Left ventricle myocardium superior (tissue), 1 donor: ENCODE measurements at regions not wholly inside any gene's neighbourhood (a gene's known extent, or its start where the extent isn't known, plus 50 kb on each side); places are given as distances from the start of the nearest gene placed in this dataset.
"Not testable (repeated sequence)": the region's sequence is repeated elsewhere in the genome, so short reads cannot be mapped to it uniquely, and the experiment has no call there.

Experiments
- ATAC-seq: fragments of 200-7000 bp; cut with Tn5 transposase; one replicate; pipeline ENCODE4 v1.9.1; 2020; ENCODE audit warnings: mild to moderate bottlenecking, moderate library complexity
- DNase-seq: peaks from one replicate; pipeline ENCODE4 v3.0.0-alpha.2; 2020
- intact Hi-C: fragments of 100-400 bp; cut with micrococcal nuclease; formaldehyde crosslinking; loops from one replicate; pipeline ENCODE4 v1.11.0; 2022
- donor health status: DM: no; HTN: yes; CAD: no; lungs with severe emphysema.

DNA sequence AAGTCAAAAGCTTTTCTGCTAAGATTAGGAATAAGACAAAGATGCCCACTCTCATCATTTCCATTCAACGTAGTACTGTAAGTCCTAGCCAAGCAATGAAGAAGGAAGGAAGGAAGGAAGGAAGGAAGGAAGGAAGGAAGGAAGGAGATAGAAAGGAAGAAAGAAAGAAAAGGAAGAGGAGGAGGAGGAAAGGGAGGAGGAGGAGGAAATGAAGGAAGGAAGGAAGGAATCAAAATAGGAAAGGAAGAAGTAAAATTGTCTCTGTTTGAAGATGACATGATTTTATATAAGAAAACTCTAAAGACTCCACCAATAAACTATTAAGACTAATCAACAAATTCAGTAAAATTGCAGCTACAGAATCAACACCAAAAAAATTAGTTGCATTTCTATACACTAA is 66.0 kb upstream of the DHRS4 start:
- intact Hi-C loops = no loop called here
- no peak for DNase-seq
- no peak for ATAC-seq

DNA sequence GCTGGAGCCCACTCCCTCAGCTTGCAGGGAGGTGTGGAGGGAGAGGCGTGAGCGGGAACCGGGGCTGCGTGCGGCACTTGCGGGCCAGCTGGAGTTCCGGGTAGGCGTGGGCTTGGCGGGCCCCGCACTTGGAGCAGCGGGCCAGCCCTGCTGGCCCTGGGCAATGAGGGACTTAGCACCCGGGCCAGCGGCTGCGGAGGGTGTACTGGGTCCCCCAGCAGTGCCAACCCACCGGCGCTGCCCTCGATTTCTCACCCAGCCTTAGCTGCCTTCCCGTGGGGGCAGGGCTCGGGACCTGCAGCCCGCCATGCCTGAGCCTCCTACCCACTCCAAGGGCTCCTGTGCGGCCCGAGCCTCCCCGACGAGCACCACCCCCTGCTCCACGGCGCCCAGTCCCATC is 61.9 kb upstream of the DHRS4 start:
- intact Hi-C loops, ATAC-seq, DNase-seq: not testable (repeated sequence)

- ATAC-seq, DNase-seq, intact Hi-C loops: not testable (repeated sequence)
Observed at GRCh38 chr14:23892289-23892688, 61.3 kb upstream of the DHRS4 start.

GRCh38 chr14:23894362-23895052 is 59.1 kb upstream of the DHRS4 start:
- intact Hi-C loops = no loop called here
- ATAC-seq (no peak), DNase-seq (no peak)

DNA sequence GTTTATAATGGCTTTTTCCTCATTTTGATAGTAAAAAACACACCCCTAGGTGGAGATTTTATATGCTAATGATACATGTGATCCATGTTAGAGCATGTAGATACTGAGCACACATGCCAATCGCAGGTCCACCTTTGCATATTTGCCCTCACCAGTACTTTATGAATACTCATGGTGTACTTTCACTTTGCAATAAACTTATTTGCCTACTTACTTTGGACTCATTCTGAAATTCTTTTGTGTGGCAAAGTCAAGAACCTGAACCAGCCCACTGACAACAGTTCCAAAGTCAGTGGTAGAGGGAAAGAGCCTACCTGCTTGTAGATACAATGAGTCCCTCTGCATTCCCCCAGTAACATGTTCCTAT is 58.5 kb upstream of the DHRS4 start:
- DNase-seq = no peak
- no peak for ATAC-seq
- intact Hi-C loops = no loop called here

DNA sequence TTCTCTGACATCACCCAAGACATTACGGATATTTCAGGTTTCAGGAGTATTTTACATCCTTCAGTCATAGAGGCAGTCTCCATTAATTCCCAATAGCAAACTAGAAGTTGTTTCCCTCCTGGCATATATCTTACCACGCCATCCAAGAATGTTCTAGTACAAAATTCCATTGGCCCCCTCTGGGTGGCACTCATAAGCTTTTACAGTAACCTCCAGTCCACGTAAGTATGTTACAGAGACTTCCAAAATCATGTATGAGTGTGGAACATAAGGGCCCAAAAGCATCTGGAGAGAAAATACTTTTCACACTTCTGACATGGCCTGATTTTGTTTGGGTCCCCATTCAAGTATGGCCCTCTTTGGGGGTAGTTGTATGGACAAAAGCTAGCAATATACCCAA is 58.1 kb upstream of the DHRS4 start:
- ATAC-seq = peak; percentile 38
- DNase-seq = no peak
- intact Hi-C loops = no loop called here

GRCh38 chr14:23896609-23897153 is 56.9 kb upstream of the DHRS4 start:
- intact Hi-C loops = no loop called here
- DNase-seq (no peak), ATAC-seq (no peak)

- ATAC-seq, intact Hi-C loops, DNase-seq: not testable (repeated sequence)
Observed at GRCh38 chr14:23897291-23897690, 56.3 kb upstream of the DHRS4 start.

DNA sequence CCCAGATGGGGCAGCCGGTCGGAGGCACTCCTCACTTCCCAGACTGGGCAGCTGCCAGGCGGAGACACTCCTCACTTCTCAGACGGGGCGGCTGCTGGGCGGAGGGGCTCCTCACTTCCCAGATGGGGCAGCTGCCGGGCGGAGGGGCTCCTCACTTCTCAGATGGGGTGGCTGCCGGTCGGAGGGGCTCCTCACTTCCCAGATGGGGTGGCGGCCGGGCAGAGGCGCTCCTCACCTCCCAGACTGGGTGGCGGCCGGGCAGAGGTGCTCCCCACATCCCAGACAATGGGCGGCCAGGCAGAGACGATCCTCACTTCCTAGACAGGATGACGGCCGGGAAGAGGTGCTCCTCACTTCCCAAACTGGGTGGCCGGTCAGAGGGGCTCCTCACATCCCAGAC is 55.2 kb upstream of the DHRS4 start:
- ATAC-seq, intact Hi-C loops, DNase-seq: not testable (repeated sequence)

DNA sequence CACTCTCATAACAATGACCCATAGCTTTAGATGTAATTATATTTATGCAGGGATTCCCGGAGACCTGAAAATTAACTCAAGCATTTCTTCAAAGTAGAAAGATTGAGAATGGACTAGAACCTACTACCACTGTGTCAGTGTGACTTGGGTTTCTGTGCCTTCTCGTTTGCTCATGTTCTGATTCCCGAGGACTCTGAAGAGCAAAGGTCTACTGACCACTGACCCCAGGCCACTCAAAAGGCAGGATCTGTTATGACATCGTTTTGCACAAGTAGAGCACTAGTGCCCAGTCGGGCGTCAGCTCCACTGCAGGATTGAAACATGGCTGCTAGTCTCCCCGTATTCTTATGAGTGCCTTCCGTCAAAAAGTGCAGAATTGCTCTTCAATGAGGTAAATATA is 53.8 kb upstream of the DHRS4 start:
- no peak for DNase-seq
- intact Hi-C loops = no loop called here
- no peak for ATAC-seq

- ATAC-seq = no peak
- DNase-seq = no peak
- intact Hi-C loops = no loop called here
Observed at GRCh38 chr14:23903442-23903841, 50.1 kb upstream of the DHRS4 start.
